Nephron (organoid): ENCODE measurements at regions not wholly inside any gene's neighbourhood (a gene's known extent, or its start where the extent isn't known, plus 50 kb on each side); places are given as distances from the start of the nearest gene placed in this dataset.

Experiments used
- H3K27ac Mint-ChIP-seq, 3 experiments: 2 replicates each; pipeline ENCODE4 v1.8.0; 2020; ENCODE audit warnings: mixed read lengths in 3 of 3, mild to moderate bottlenecking in 2 of 3, moderate library complexity in 1 of 3
- H3K27me3 Mint-ChIP-seq: 2 replicates; pipeline ENCODE4 v1.8.0; 2021; ENCODE audit warnings: low read depth, mild to moderate bottlenecking, moderate library complexity, mixed read lengths
- H3K36me3 Mint-ChIP-seq: 2 replicates; pipeline ENCODE4 v1.8.0; 2020; ENCODE audit warnings: low read depth, mixed read lengths
- H3K4me1 Mint-ChIP-seq: 2 replicates; pipeline ENCODE4 v1.8.0; 2020; ENCODE audit warnings: mixed read lengths
- H3K4me3 Mint-ChIP-seq, 3 experiments: 2 replicates each; pipeline ENCODE4 v1.8.0; 2020; ENCODE audit warnings: mild to moderate bottlenecking in 3 of 3, mixed read lengths in 3 of 3, moderate library complexity in 2 of 3
- H3K9me3 Mint-ChIP-seq: 2 replicates; pipeline ENCODE4 v1.8.0; 2020; ENCODE audit warnings: mixed read lengths
- TF ChIP-seq, protein P1 (sequence below), 3 experiments: fragments of 200-600 bp; sonication (generic); IDR thresholded peaks; one replicate each; pipeline ENCODE4 v1.5.0; 2021; ENCODE audit warnings: antibody characterized with exemption in 3 of 3; ENCODE audit not compliant: unreplicated experiment in 3 of 3

- H3K9me3 Mint-ChIP-seq = no peaks in the 10 kb centered on the region
- H3K4me3 Mint-ChIP-seq = peak overlapping the region; percentile 84 to 89 (median 88)
- peaks cover 47% of the 10 kb centered on the region for H3K27me3 Mint-ChIP-seq
- no peaks in the 10 kb centered on the region for H3K36me3 Mint-ChIP-seq
- H3K27ac Mint-ChIP-seq = peak overlapping the region; percentile 35 to 70 (median 66)
- peaks cover 39% of the 10 kb centered on the region for H3K4me1 Mint-ChIP-seq
- TF ChIP-seq, protein P1, sequence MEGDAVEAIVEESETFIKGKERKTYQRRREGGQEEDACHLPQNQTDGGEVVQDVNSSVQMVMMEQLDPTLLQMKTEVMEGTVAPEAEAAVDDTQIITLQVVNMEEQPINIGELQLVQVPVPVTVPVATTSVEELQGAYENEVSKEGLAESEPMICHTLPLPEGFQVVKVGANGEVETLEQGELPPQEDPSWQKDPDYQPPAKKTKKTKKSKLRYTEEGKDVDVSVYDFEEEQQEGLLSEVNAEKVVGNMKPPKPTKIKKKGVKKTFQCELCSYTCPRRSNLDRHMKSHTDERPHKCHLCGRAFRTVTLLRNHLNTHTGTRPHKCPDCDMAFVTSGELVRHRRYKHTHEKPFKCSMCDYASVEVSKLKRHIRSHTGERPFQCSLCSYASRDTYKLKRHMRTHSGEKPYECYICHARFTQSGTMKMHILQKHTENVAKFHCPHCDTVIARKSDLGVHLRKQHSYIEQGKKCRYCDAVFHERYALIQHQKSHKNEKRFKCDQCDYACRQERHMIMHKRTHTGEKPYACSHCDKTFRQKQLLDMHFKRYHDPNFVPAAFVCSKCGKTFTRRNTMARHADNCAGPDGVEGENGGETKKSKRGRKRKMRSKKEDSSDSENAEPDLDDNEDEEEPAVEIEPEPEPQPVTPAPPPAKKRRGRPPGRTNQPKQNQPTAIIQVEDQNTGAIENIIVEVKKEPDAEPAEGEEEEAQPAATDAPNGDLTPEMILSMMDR (IDR thresholded peaks at IDR 0.05; ENCODE audit: unreplicated experiment in 3 of 3) = no peak
Observed at GRCh38 chr3:159765860-159766294, 222.8 kb upstream of the IL12A start.

DNA sequence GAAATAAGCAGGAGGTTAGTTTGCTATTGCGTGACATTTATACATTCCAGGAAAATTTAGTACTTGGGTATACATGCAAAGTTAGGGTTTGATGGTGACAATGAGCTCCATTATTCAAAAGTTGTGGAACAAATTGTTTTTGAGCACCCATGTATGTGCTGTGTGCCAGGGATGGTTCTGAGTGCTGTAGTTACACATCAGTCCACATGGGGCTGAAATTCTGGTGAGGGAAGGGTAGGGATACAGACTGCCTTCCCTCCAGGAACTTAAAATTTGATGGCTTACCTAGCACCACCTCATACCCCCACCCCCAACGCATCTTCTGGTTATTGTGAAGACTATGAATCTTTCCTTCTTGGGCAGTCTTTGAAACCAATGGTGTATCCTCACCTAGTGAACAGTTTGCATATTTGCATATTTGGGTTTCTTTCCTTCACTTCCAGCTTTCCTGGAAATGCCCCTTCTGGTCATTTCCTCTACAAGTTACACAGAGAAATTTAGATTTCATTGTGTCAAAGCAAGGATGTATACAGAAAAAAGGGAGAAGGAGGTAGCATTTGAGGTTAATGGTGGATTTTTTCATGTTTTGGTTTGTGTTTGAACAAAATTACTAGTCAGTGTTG, 222.0 kb upstream of the IL12A start:
- peaks cover 32% of the 10 kb centered on the region for H3K4me1 Mint-ChIP-seq
- H3K27me3 Mint-ChIP-seq = peaks cover 47% of the 10 kb centered on the region
- peak overlapping the region in 2 of 3 experiments; percentile 3 to 48 for H3K27ac Mint-ChIP-seq
- no peaks in the 10 kb centered on the region for H3K36me3 Mint-ChIP-seq
- peak overlapping the region; percentile 84 to 89 (median 88) for H3K4me3 Mint-ChIP-seq
- no peaks in the 10 kb centered on the region for H3K9me3 Mint-ChIP-seq
- TF ChIP-seq, protein P1 (IDR thresholded peaks at IDR 0.05; ENCODE audit: unreplicated experiment in 3 of 3) = peak; percentile 46 to 50 (median 49)

GRCh38 chr3:159770998-159771397, 217.6 kb upstream of the IL12A start:
- H3K27ac Mint-ChIP-seq = no peak overlapping the region
- no peak overlapping the region for H3K4me3 Mint-ChIP-seq
- H3K4me1 Mint-ChIP-seq = peaks cover 25% of the 10 kb centered on the region
- H3K36me3 Mint-ChIP-seq = peaks cover 3% of the 10 kb centered on the region
- H3K27me3 Mint-ChIP-seq = peaks cover 33% of the 10 kb centered on the region
- TF ChIP-seq, protein P1 (IDR thresholded peaks at IDR 0.05; ENCODE audit: unreplicated experiment in 3 of 3) = no peak
- no peaks in the 10 kb centered on the region for H3K9me3 Mint-ChIP-seq

DNA sequence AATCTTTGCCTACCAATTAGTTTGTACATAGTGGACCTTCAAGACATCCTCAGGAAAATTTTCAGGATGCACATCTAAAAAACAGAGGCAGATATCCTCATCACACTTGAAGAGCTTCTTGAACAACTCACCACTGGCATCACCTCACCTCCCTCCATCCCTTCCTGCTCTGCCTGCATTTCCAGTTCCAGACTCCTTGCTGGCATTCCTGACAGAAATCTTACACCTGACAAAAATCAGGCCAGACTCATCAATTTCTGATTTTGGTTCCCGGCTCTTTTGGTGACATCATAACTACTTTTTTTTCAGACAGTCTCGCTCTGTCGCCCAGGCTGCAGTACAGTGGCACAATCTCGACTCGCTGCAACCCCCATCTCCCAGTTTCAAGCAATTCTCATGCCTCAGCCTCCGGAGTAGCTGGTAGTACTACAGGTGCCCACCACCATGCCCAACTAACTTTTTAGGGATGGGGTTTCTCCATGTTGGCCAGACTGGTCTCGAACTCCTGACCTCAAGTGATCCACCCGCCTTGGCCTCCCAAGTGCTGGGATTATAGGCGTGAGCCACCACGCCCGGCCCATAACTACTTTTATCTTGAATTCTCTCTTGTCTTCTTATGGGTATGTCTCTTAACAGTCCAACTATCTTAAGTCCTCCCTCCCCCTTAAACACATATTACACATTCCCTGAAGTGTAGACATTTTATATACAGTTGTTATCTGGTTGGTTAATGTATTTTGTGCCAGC, 216.6 kb upstream of the IL12A start:
- Mint-ChIP-seq H3K9me3 (no peaks in the 10 kb centered on the region), H3K4me3 (peak overlapping the region in 1 of 3 experiments; percentile 3), H3K4me1 (peaks cover 21% of the 10 kb centered on the region), H3K27ac (no peak overlapping the region), H3K36me3 (peaks cover 3% of the 10 kb centered on the region), H3K27me3 (peaks cover 22% of the 10 kb centered on the region)
- TF ChIP-seq, protein P1 (IDR thresholded peaks at IDR 0.05; ENCODE audit: unreplicated experiment in 3 of 3) = no peak

GRCh38 chr3:159773706-159774105, 214.9 kb upstream of the IL12A start:
- peaks cover 15% of the 10 kb centered on the region for H3K4me1 Mint-ChIP-seq
- H3K27me3 Mint-ChIP-seq = peaks cover 7% of the 10 kb centered on the region
- no peak overlapping the region for H3K4me3 Mint-ChIP-seq
- TF ChIP-seq, protein P1 (IDR thresholded peaks at IDR 0.05; ENCODE audit: unreplicated experiment in 3 of 3) = no peak
- H3K36me3 Mint-ChIP-seq = peaks cover 3% of the 10 kb centered on the region
- H3K27ac Mint-ChIP-seq = peak overlapping the region in 1 of 3 experiments; percentile 13
- H3K9me3 Mint-ChIP-seq = no peaks in the 10 kb centered on the region
